ENCODE measurements at regions not wholly inside any gene's neighbourhood (a gene's known extent, or its start where the extent isn't known, plus 50 kb on each side); places are given as distances from the start of the nearest gene placed in this dataset.

DNA sequence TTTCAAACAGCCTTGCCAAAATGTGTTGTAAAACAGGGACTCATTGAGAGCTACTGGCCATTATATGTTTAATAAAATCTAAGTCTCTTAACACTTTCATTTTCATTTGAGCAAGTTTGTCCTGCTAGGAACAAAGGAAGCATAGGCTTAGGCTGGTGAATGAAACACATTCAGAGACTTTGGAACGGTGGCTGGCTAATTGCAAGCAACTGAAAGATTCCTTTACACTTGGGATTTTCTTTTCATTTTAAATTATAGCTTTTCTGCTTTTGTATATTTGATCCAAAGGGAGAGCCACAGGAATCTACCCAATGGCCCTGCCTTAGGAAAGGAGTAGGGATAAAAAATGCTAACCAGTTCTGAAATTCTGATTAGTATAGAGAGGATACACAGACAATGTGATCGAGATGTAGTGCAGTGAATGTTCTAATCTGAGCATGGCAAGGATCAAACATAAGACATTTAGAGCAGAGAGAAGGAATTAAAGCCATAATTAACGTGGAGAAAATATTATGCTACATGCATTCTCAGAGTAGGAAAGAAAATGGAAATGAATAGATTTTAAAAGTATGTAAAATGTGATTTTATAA lies 911.4 kb upstream of the SLC39A10 start (continued):
- TF ChIP-seq PRMT3 (CRISPR knock-in tag; IDR thresholded peaks at IDR 0.05; ENCODE audit: borderline replicate concordance, low read depth) (no peak), THYN1 (CRISPR knock-in tag; IDR thresholded peaks at IDR 0.05; ENCODE audit: borderline replicate concordance, low read depth) (no peak)

DNA sequence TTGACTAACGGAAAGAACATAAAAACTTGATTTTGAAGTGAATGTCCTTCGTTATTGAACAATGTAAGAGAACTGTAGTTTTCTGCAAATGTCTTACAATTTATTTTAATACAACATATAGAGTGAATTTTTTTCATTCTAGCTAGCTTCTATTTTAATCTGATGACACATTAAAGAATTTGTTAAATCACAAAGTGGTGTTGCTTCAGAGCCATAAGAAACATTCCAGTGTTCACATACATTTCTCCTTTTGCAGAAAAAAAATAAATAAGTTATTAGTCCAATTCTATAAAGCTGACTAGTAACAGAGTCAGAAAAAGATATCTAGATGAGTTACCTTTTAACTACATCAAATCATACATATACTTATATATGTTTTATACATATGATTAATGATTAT lies 914.3 kb upstream of the SLC39A10 start:
- in situ Hi-C loops (cut with HindIII; ENCODE audit: extremely low pct_ligation_motif_present, low pct_unique_long_range_greater_than_20kb) (no loop called here), intact Hi-C loops (cut with micrococcal nuclease; ENCODE audit: unreplicated experiment) (no loop called here)
- Histone ChIP-seq H2AFZ (ENCODE audit: low read length) (no peak overlapping the region), H3K79me2 (ENCODE audit: insufficient read depth, low read length) (no peaks in the 10 kb centered on the region), H3K27me3 (ENCODE audit: control insufficient read depth in 1 of 2, insufficient read depth in 2 of 2, low read length in 2 of 2) (no peaks in the 10 kb centered on the region), H4K20me1 (ENCODE audit: insufficient read depth, low read length) (no peaks in the 10 kb centered on the region), H3K9me3 (ENCODE audit: low read length) (no peaks in the 10 kb centered on the region), H3K4me2 (ENCODE audit: low read depth, low read length) (no peak overlapping the region), H3K9ac (ENCODE audit: insufficient read depth, low read depth, low read length) (no peak overlapping the region), H3K36me3 (replicated peaks in 1 of 2; ENCODE audit: control insufficient read depth in 1 of 2, insufficient read depth in 2 of 2, low read length in 2 of 2) (no peaks in the 10 kb centered on the region), H3K4me3 (replicated peaks in 1 of 3; ENCODE audit: insufficient read depth in 1 of 3, low read depth in 2 of 3, low read length in 3 of 3) (no peak overlapping the region), H3K4me1 (ENCODE audit: insufficient read depth, low read length) (no peaks in the 10 kb centered on the region), H3K27ac (ENCODE audit: extremely low read length, insufficient read depth, low read length) (no peak overlapping the region)
- POLR2A ChIA-PET: no interaction called here
- FAIRE-seq (no peak), ATAC-seq (no peak), DNase-seq (ENCODE audit: low spot score) (no peak)
- TF ChIP-seq NPAS2 (CRISPR knock-in tag; IDR thresholded peaks at IDR 0.05; ENCODE audit: borderline replicate concordance) (no peak), ZNF350 (CRISPR knock-in tag; IDR thresholded peaks at IDR 0.05; ENCODE audit: borderline replicate concordance, low read depth) (no peak), ZNF768 (CRISPR knock-in tag; IDR thresholded peaks at IDR 0.05) (no peak), ZNF570 (CRISPR knock-in tag; IDR thresholded peaks at IDR 0.05; ENCODE audit: borderline replicate concordance) (no peak), NR1H2 (CRISPR knock-in tag; IDR thresholded peaks at IDR 0.05; ENCODE audit: borderline replicate concordance, low read depth) (no peak), MXD4 (CRISPR knock-in tag; IDR thresholded peaks at IDR 0.05) (no peak)
- TF ChIP-seq, protein P1, sequence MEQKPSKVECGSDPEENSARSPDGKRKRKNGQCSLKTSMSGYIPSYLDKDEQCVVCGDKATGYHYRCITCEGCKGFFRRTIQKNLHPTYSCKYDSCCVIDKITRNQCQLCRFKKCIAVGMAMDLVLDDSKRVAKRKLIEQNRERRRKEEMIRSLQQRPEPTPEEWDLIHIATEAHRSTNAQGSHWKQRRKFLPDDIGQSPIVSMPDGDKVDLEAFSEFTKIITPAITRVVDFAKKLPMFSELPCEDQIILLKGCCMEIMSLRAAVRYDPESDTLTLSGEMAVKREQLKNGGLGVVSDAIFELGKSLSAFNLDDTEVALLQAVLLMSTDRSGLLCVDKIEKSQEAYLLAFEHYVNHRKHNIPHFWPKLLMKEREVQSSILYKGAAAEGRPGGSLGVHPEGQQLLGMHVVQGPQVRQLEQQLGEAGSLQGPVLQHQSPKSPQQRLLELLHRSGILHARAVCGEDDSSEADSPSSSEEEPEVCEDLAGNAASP (CRISPR knock-in tag; IDR thresholded peaks at IDR 0.05; ENCODE audit: borderline replicate concordance): no peak
- TF ChIP-seq, protein P2, sequence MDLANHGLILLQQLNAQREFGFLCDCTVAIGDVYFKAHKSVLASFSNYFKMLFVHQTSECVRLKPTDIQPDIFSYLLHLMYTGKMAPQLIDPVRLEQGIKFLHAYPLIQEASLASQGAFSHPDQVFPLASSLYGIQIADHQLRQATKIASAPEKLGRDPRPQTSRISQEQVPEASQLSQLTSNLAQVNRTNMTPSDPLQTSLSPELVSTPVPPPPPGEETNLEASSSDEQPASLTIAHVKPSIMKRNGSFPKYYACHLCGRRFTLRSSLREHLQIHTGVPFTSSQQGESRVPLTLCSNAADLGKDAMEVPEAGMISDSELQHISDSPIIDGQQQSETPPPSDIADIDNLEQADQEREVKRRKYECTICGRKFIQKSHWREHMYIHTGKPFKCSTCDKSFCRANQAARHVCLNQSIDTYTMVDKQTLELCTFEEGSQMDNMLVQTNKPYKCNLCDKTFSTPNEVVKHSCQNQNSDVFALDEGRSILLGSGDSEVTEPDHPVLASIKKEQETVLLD (CRISPR knock-in tag; IDR thresholded peaks at IDR 0.05; ENCODE audit: low read depth): no peak
- no TSS peak for BruUV-seq (replicated peaks)
- 0% methylated on average over 2 of the region's 2 CpGs for WGBS (ENCODE audit: low lambda C conversion rate)
- CTCF ChIA-PET (ENCODE audit: low intra/inter-chr PET ratio, low total read pairs): no interaction called here
